DLD1 (cell line): ENCODE measurements at regions not wholly inside any gene's neighbourhood (a gene's known extent, or its start where the extent isn't known, plus 50 kb on each side); places are given as distances from the start of the nearest gene placed in this dataset.

Experiments used
- in situ Hi-C: cut with HindIII; loops from 2 replicates; pipeline ENCODE4 v1.10.0; 2017; ENCODE audit warnings: low sequenced_read_pairs

GRCh38 chr7:40978047-40978446, 724.8 kb downstream of the INHBA start:
- in situ Hi-C loops: no loop called here

GRCh38 chr7:40977533-40977932, 725.4 kb downstream of the INHBA start:
- in situ Hi-C loops: no loop called here

- in situ Hi-C loops: no loop called here
Measured at GRCh38 chr7:40972426-40972825, 730.5 kb downstream of the INHBA start.

- in situ Hi-C loops: no loop called here
Measured at GRCh38 chr7:40969641-40970040, 733.2 kb downstream of the INHBA start.

GRCh38 chr7:40966693-40967092, 736.2 kb downstream of the INHBA start:
- in situ Hi-C loops: no loop called here

- in situ Hi-C loops: no loop called here
Measured at GRCh38 chr7:40965774-40966173, 737.1 kb downstream of the INHBA start.

GRCh38 chr7:40965016-40965415, 737.9 kb downstream of the INHBA start:
- in situ Hi-C loops: no loop called here

GRCh38 chr7:40964610-40965009, 738.3 kb downstream of the INHBA start:
- in situ Hi-C loops: no loop called here

GRCh38 chr7:40959955-40960354, 742.9 kb downstream of the INHBA start:
- in situ Hi-C loops: no loop called here

- in situ Hi-C loops: no loop called here
Measured at GRCh38 chr7:40948239-40948638, 754.7 kb downstream of the INHBA start.

- in situ Hi-C loops: no loop called here
Measured at GRCh38 chr7:40947566-40947965, 755.3 kb downstream of the INHBA start.

GRCh38 chr7:40946549-40946948, 756.3 kb downstream of the INHBA start:
- in situ Hi-C loops: no loop called here

GRCh38 chr7:40945788-40946187, 757.1 kb downstream of the INHBA start:
- in situ Hi-C loops: no loop called here

- in situ Hi-C loops: no loop called here
Measured at GRCh38 chr7:40944981-40945585, 757.8 kb downstream of the INHBA start.

GRCh38 chr7:40937879-40938278, 765.0 kb downstream of the INHBA start:
- in situ Hi-C loops: no loop called here

GRCh38 chr7:40935435-40935834, 767.5 kb downstream of the INHBA start:
- in situ Hi-C loops: no loop called here

GRCh38 chr7:40923626-40924025, 779.3 kb downstream of the INHBA start:
- in situ Hi-C loops: no loop called here

- in situ Hi-C loops: no loop called here
Measured at GRCh38 chr7:40922316-40922670, 780.6 kb downstream of the INHBA start.

GRCh38 chr7:40921589-40922315, 781.1 kb downstream of the INHBA start:
- in situ Hi-C loops: no loop called here

- in situ Hi-C loops: no loop called here
Measured at GRCh38 chr7:40918701-40919271, 784.0 kb downstream of the SUGCT start.

GRCh38 chr7:40916813-40917212, 782.0 kb downstream of the SUGCT start:
- in situ Hi-C loops: no loop called here

GRCh38 chr7:40915071-40915470, 780.3 kb downstream of the SUGCT start:
- in situ Hi-C loops: no loop called here
